GM13977 (cell line): ENCODE measurements at regions not wholly inside any gene's neighbourhood (a gene's known extent, or its start where the extent isn't known, plus 50 kb on each side); places are given as distances from the start of the nearest gene placed in this dataset.

Experiments
- DNase-seq: peaks from one replicate; pipeline ENCODE4 v3.0.0; 2012; ENCODE audit warnings: low spot score
- CTCF ChIP-seq: IDR thresholded peaks from 2 replicates; pipeline ENCODE4 v1.5.1; 2012; ENCODE audit warnings: mild to moderate bottlenecking, control low read depth; ENCODE audit not compliant: insufficient read depth; ENCODE audit errors: extremely low read depth, missing control alignments
- in situ Hi-C: fragments of 300-500 bp; cut with MboI; formaldehyde crosslinking; loops from one replicate; pipeline ENCODE4 v1.12.0; 2022; ENCODE audit warnings: low sequenced_read_pairs, low pct_unique_long_range_greater_than_20kb, mixed read lengths, inconsistent platforms; ENCODE audit not compliant: unreplicated experiment

DNA sequence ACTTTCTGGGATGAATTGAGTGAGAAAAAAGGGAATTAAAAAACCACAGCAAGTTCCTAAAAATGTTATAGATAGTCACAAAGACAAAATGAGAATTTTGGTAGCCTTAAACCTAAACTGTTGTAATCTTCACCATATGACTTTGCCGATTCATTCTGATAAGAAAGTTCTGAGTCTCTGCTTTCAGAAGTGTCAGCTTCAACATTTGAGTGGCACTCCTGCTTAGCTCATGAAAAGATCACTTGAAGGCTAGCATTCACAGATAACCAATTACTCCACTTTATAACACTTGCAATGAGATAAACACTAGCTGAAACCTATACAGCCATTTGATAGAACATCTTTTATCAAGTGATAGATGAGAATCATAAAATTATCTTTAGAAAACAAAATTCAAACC lies 288.1 kb upstream of the POU1F1 start:
- no peak for TF ChIP-seq CTCF
- in situ Hi-C loops, result no loop called here
- no peak for DNase-seq

DNA sequence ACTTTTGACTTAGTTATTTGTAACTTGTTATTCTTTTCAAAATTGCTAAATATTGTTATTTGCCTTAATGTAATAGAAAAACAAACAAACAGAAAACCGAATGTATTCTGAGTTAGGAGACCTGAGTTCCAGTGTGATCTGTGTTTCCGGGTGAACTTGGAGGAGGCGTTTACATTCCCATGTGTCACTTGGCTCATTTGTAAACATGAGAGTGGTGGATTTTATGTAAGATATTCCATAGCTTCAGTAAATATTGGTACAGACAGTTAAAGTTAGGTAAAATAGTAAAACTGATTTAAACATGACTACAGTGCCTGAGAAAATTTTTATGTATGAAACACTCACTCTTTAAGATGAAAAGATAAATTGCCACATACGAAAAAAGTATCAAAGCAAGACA lies 287.3 kb upstream of the POU1F1 start:
- TF ChIP-seq CTCF, result no peak
- in situ Hi-C loops, result no loop called here

DNA sequence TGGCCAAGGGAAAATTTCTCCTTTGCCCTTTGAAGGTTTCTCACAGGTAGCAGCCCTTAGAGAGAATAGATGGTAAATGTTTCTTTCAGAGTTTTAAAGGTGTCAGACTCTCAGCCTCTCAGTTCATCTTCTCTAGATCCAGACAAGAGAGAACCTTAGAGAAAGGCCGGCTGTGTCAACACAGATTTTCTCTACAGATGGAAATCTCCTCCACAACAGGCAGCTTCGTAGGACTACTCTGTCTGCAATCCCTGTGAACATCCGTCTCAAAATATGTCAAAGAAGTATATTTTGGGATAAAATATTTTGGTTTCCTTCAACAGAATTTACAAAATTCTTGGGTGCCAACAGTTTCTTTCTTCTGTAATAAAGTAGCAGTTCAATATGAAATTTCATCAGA lies 282.1 kb upstream of the POU1F1 start:
- no peak for DNase-seq
- in situ Hi-C loops, result no loop called here
- TF ChIP-seq CTCF, result no peak

More for the DNA sequence above, 287.3 kb upstream of the POU1F1 start:
- no peak for DNase-seq

DNA sequence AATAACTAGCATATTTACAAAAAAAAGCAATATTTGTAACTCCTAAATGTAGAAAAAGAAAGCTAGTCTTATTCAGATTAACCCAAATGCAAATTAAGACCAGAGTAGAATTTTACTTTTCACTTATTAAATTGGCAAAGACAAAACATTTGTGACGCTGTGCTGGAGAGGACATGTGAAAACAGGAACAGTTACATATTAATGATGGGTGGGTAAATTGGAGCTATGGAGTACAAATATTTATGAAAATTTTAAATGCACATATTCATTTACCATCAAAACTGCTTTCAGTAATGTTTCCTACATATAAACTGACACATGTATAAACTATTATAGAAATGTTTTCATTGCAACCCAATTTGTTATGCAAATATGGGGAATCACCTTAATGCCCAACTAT lies 278.9 kb upstream of the POU1F1 start:
- no peak for DNase-seq
- no peak for TF ChIP-seq CTCF
- in situ Hi-C loops, result no loop called here

GRCh38 chr3:87553058-87553457 lies 276.7 kb upstream of the POU1F1 start:
- TF ChIP-seq CTCF, result no peak
- in situ Hi-C loops, result no loop called here
- DNase-seq, result no peak

DNA sequence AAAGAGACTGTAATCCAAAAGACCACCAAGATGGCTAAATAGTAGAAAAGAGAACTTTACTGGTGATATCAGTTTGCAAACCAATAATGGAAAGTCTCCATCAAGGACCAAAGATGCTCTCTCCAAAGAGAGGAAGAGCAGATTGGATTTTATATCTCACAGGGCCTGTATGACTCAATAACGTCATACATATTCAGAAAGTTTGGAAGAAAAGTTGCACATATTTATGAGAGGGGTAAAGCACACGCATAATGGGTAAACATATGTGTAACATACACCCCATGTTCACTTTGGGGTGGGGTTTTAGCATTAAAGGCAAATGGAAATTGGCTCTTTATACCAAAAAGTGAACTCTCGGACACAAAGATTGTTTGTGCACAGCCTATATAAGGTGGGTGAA lies 274.5 kb upstream of the POU1F1 start:
- TF ChIP-seq CTCF, result no peak
- DNase-seq, result no peak
- in situ Hi-C loops, result no loop called here

- in situ Hi-C loops, result no loop called here
- TF ChIP-seq CTCF, result no peak
- no peak for DNase-seq
These were observed 272.8 kb upstream of the POU1F1 start for GRCh38 chr3:87549208-87549607.
